Erythroblast (primary cell): ENCODE measurements at regions not wholly inside any gene's neighbourhood (a gene's known extent, or its start where the extent isn't known, plus 50 kb on each side); places are given as distances from the start of the nearest gene placed in this dataset.

Experiments used
- GATA1 ChIP-seq: IDR thresholded peaks from 2 replicates; pipeline ENCODE4 v1.6.1; 2011; ENCODE audit warnings: low read depth, mild to moderate bottlenecking, control low read depth, low read length, moderate library complexity
- POLR2A ChIP-seq: IDR thresholded peaks from 2 replicates; pipeline ENCODE4 v1.6.1; 2011; ENCODE audit warnings: mild to moderate bottlenecking, low read length

GRCh38 chr9:82590845-82591244, 472.1 kb downstream of the RASEF start:
- TF ChIP-seq POLR2A (no peak), GATA1 (no peak)
